Bronchial epithelial cell (primary cell): ENCODE measurements at regions not wholly inside any gene's neighbourhood (a gene's known extent, or its start where the extent isn't known, plus 50 kb on each side); places are given as distances from the start of the nearest gene placed in this dataset.

Experiments used
- DNase-seq: peaks from one replicate; pipeline ENCODE4 v3.0.0-alpha.2; 2010; ENCODE audit warnings: low read depth
- FAIRE-seq: peaks from 2 replicates; lab custom pipeline; 2011; peaks lifted over from hg19 to GRCh38; lab: Jason Lieb, UNC
- H3K27me3 ChIP-seq: 2 replicates; pipeline ENCODE4 v1.5.1; 2011; ENCODE audit warnings: low read length; ENCODE audit not compliant: control insufficient read depth, insufficient read depth
- H3K36me3 ChIP-seq: 2 replicates; pipeline ENCODE4 v1.5.1; 2011; ENCODE audit warnings: low read length; ENCODE audit not compliant: control insufficient read depth, insufficient read depth
- H3K4me3 ChIP-seq: 2 replicates; pipeline ENCODE4 v1.5.1; 2011; ENCODE audit warnings: mild to moderate bottlenecking, low read depth, low read length, control low read depth
- CTCF ChIP-seq: IDR thresholded peaks from 2 replicates; pipeline ENCODE4 v1.5.1; 2011; ENCODE audit warnings: mild to moderate bottlenecking, moderate library complexity, low read length, control low read depth, inconsistent platforms; ENCODE audit not compliant: insufficient read depth, severe bottlenecking

GRCh38 chr7:152905949-152906348 lies 146.4 kb downstream of the ACTR3B start:
- no peak for FAIRE-seq

GRCh38 chr7:152907042-152907761 lies 147.7 kb downstream of the ACTR3B start:
- Histone ChIP-seq H3K27me3 (no peaks in the 10 kb centered on the region), H3K4me3 (no peak overlapping the region), H3K36me3 (no peaks in the 10 kb centered on the region)
- TF ChIP-seq CTCF = no peak
- no peak for FAIRE-seq
- no peak for DNase-seq

More at GRCh38 chr7:152905949-152906348, 146.4 kb downstream of the ACTR3B start:
- DNase-seq = no peak
- TF ChIP-seq CTCF = no peak
- H3K36me3 ChIP-seq = no peaks in the 10 kb centered on the region
- H3K4me3 ChIP-seq = no peak overlapping the region
- no peaks in the 10 kb centered on the region for H3K27me3 ChIP-seq

GRCh38 chr7:152909280-152909679 lies 149.7 kb downstream of the ACTR3B start:
- DNase-seq (no peak), FAIRE-seq (no peak)
- no peak overlapping the region for H3K4me3 ChIP-seq
- H3K36me3 ChIP-seq = no peaks in the 10 kb centered on the region
- H3K27me3 ChIP-seq = no peaks in the 10 kb centered on the region
- no peak for TF ChIP-seq CTCF

GRCh38 chr7:152909683-152910544 lies 150.4 kb downstream of the ACTR3B start:
- Histone ChIP-seq H3K27me3 (no peaks in the 10 kb centered on the region), H3K4me3 (no peak overlapping the region), H3K36me3 (no peaks in the 10 kb centered on the region)
- TF ChIP-seq CTCF = no peak
- DNase-seq (no peak), FAIRE-seq (no peak)

- DNase-seq (no peak), FAIRE-seq (no peak)
- no peaks in the 10 kb centered on the region for H3K36me3 ChIP-seq
- H3K4me3 ChIP-seq = no peak overlapping the region
- TF ChIP-seq CTCF = no peak
- no peaks in the 10 kb centered on the region for H3K27me3 ChIP-seq
These were observed 151.1 kb downstream of the ACTR3B start for GRCh38 chr7:152910545-152911225.
